RPMI7951 (cell line): ENCODE measurements at regions not wholly inside any gene's neighbourhood (a gene's known extent, or its start where the extent isn't known, plus 50 kb on each side); places are given as distances from the start of the nearest gene placed in this dataset.

ENCODE experiments used
- DNase-seq: peaks from one replicate; pipeline ENCODE4 v3.0.0-alpha.2; 2012; ENCODE audit warnings: low read depth

- no peak for DNase-seq
Measured at GRCh38 chr13:94968757-94969086, 256.4 kb upstream of the SOX21 start.

GRCh38 chr13:94968040-94968756 lies 255.9 kb upstream of the SOX21 start:
- no peak for DNase-seq

GRCh38 chr13:94967183-94968039 lies 255.1 kb upstream of the SOX21 start:
- DNase-seq = no peak

GRCh38 chr13:94966422-94966955 lies 254.1 kb upstream of the SOX21 start:
- DNase-seq = no peak

- no peak for DNase-seq
Measured at GRCh38 chr13:94959626-94960025, 247.3 kb upstream of the SOX21 start.

GRCh38 chr13:94956417-94957110 lies 244.2 kb upstream of the SOX21 start:
- no peak for DNase-seq

- DNase-seq = no peak
Measured at GRCh38 chr13:94952787-94953186, 240.4 kb upstream of the SOX21 start.

GRCh38 chr13:94950303-94950702 lies 238.0 kb upstream of the SOX21 start:
- no peak for DNase-seq

GRCh38 chr13:94947965-94948371 lies 235.6 kb upstream of the SOX21 start:
- no peak for DNase-seq

- DNase-seq = no peak
Measured at GRCh38 chr13:94947392-94947791, 235.0 kb upstream of the SOX21 start.

GRCh38 chr13:94946039-94946438 lies 233.7 kb upstream of the SOX21 start:
- no peak for DNase-seq

- DNase-seq = no peak
Measured at GRCh38 chr13:94938124-94938523, 225.8 kb upstream of the SOX21 start.

GRCh38 chr13:94936633-94937032 lies 224.3 kb upstream of the SOX21 start:
- DNase-seq = no peak

- no peak for DNase-seq
Measured at GRCh38 chr13:94933936-94934335, 221.6 kb upstream of the SOX21 start.

GRCh38 chr13:94933230-94933751 lies 220.9 kb upstream of the SOX21 start:
- DNase-seq = no peak

- no peak for DNase-seq
Measured at GRCh38 chr13:94928127-94928775, 215.9 kb upstream of the SOX21 start.

GRCh38 chr13:94925263-94925662 lies 212.9 kb upstream of the SOX21 start:
- no peak for DNase-seq

- DNase-seq = no peak
Measured at GRCh38 chr13:94921181-94921580, 208.8 kb upstream of the SOX21 start.

- DNase-seq = no peak
Measured at GRCh38 chr13:94920578-94920977, 208.2 kb upstream of the SOX21 start.

GRCh38 chr13:94917824-94918223 lies 205.5 kb upstream of the SOX21 start:
- DNase-seq = no peak

GRCh38 chr13:94914895-94915294 lies 202.6 kb upstream of the SOX21 start:
- no peak for DNase-seq

- no peak for DNase-seq
Measured at GRCh38 chr13:94906605-94907004, 194.3 kb upstream of the SOX21 start.
